SK-N-SH (cell line): ENCODE measurements at regions not wholly inside any gene's neighbourhood (a gene's known extent, or its start where the extent isn't known, plus 50 kb on each side); places are given as distances from the start of the nearest gene placed in this dataset.

Experiments used
- CTCF ChIA-PET: fragments of 300-600, 350-600 bp; formaldehyde crosslinking; extraction: SDS; loops from one replicate; lab custom pipeline; 2021; lab: Yijun Ruan, JAX
- POLR2A ChIA-PET: fragments of 350-600 bp; sonication (Branson Sonifier 250); formaldehyde crosslinking; extraction: SDS; loops from one replicate; lab custom pipeline; 2020; ENCODE audit warnings: antibody characterized with exemption, inconsistent platforms; lab: Yijun Ruan, JAX
- DNase-seq: peaks from one replicate; pipeline ENCODE4 v3.0.0; 2012
- H2AFZ ChIP-seq: fragments of 200-600 bp; sonication (generic); 2 replicates; pipeline ENCODE4 v1.8.1; 2016; ENCODE audit warnings: antibody characterized with exemption, mild to moderate bottlenecking, low read depth
- H3F3A ChIP-seq: fragments of 200-600 bp; sonication (generic); replicated peaks from 2 replicates; pipeline ENCODE3; 2016; ENCODE audit warnings: antibody characterized with exemption, mild to moderate bottlenecking; ENCODE audit not compliant: insufficient read depth
- H3K27ac ChIP-seq, 2 experiments: fragments of 200-500 bp in 1 of 2; fragments of 200-600 bp in 1 of 2; sonication (Bioruptor generic) in 1 of 2; sonication (generic), shearing (Covaris generic) in 1 of 2; 2 replicates each; pipeline versions ENCODE4 v1.5.1 to v1.6.1; 2014 to 2016; ENCODE audit warnings: low read depth in 2 of 2, inconsistent platforms in 1 of 2, low read length in 1 of 2, mild to moderate bottlenecking in 1 of 2, mixed read lengths in 1 of 2
- H3K27me3 ChIP-seq: fragments of 200-600 bp; sonication (generic), shearing (Covaris generic); 2 replicates; pipeline ENCODE4 v1.6.1; 2016; ENCODE audit warnings: mixed run types; ENCODE audit not compliant: insufficient read depth
- H3K36me3 ChIP-seq, 2 experiments: fragments of 200-500 bp in 1 of 2; fragments of 200-600 bp in 1 of 2; sonication (Bioruptor generic) in 1 of 2; sonication (generic) in 1 of 2; replicated peaks in 1 of 2; 2 replicates each; pipeline versions ENCODE3 to v1.5.1; 2014 to 2016; ENCODE audit warnings: low read length in 1 of 2, mild to moderate bottlenecking in 1 of 2; ENCODE audit not compliant: insufficient read depth in 2 of 2, control insufficient read depth in 1 of 2
- H3K4me1 ChIP-seq, 2 experiments: fragments of 200-500 bp in 1 of 2; fragments of 200-600 bp in 1 of 2; sonication (Bioruptor generic) in 1 of 2; sonication (generic), shearing (Covaris generic) in 1 of 2; 2 replicates each; pipeline versions ENCODE4 v1.5.1 to v1.6.1; 2014 to 2016; ENCODE audit warnings: low read depth in 1 of 2, low read length in 1 of 2, mixed run types in 1 of 2; ENCODE audit not compliant: insufficient read depth in 2 of 2, control insufficient read depth in 1 of 2
- H3K4me2 ChIP-seq: fragments of 200-600 bp; sonication (generic), shearing (Covaris generic); 2 replicates; pipeline ENCODE4 v1.6.1; 2017; ENCODE audit warnings: mixed run types
- H3K4me3 ChIP-seq, 2 experiments: fragments of 200-500 bp in 1 of 2; fragments of 200-600 bp in 1 of 2; sonication (Bioruptor generic) in 1 of 2; sonication (generic), shearing (Covaris generic) in 1 of 2; 2 replicates each; pipeline versions ENCODE4 v1.5.1 to v1.8.1; 2014 to 2016; ENCODE audit warnings: low read depth in 2 of 2, inconsistent platforms in 1 of 2, low read length in 1 of 2, mild to moderate bottlenecking in 1 of 2, mixed read lengths in 1 of 2, moderate library complexity in 1 of 2
- H3K79me2 ChIP-seq: fragments of 200-600 bp; sonication (generic); 2 replicates; pipeline ENCODE4 v1.8.1; 2017; ENCODE audit warnings: mild to moderate bottlenecking; ENCODE audit not compliant: insufficient read depth
- H3K9ac ChIP-seq: fragments of 200-600 bp; sonication (generic); 2 replicates; pipeline ENCODE4 v1.6.1; 2017; ENCODE audit warnings: mixed run types
- H3K9me2 ChIP-seq: fragments of 200-600 bp; sonication (generic); 2 replicates; pipeline ENCODE4 v1.6.1; 2017; ENCODE audit warnings: mixed run types
- H3K9me3 ChIP-seq: fragments of 200-600 bp; sonication (generic); 2 replicates; pipeline ENCODE4 v1.6.1; 2017; ENCODE audit warnings: mixed run types, mild to moderate bottlenecking, moderate library complexity
- H4K20me1 ChIP-seq: fragments of 200-600 bp; sonication (generic); 2 replicates; pipeline ENCODE4 v1.6.1; 2017; ENCODE audit warnings: mild to moderate bottlenecking, mixed run types; ENCODE audit not compliant: insufficient read depth
- ELF1 ChIP-seq: IDR thresholded peaks from 2 replicates; pipeline ENCODE4 v1.4.0; 2012
- EP300 ChIP-seq, 2 experiments: IDR thresholded peaks; 2 replicates each; pipeline versions ENCODE4 v1.4.0 to v1.6.1; 2012; ENCODE audit warnings: borderline replicate concordance in 1 of 2, low read depth in 1 of 2, low read length in 1 of 2
- EZH2phosphoT487 ChIP-seq: fragments of 200-600 bp; sonication (generic); IDR thresholded peaks from 2 replicates; pipeline ENCODE4 v1.6.1; 2017; ENCODE audit warnings: low read depth, mixed run types, mild to moderate bottlenecking, antibody characterized with exemption, moderate library complexity, borderline replicate concordance
- FOXJ3 ChIP-seq: sonication (generic); formaldehyde crosslinking; IDR thresholded peaks from 2 replicates; pipeline ENCODE4 v1.5.1; 2020; ENCODE audit warnings: mild to moderate bottlenecking, missing genetic modification reagents
- FOXM1 ChIP-seq: IDR thresholded peaks from 2 replicates; pipeline ENCODE4 v1.4.0; 2012; ENCODE audit warnings: low read depth, mild to moderate bottlenecking
- MAX ChIP-seq: IDR thresholded peaks from 2 replicates; pipeline ENCODE4 v1.4.0; 2012; ENCODE audit warnings: low read depth
- MEF2A ChIP-seq: IDR thresholded peaks from 2 replicates; pipeline ENCODE4 v1.4.0; 2012; ENCODE audit warnings: low read depth, borderline replicate concordance
- MXI1 ChIP-seq: IDR thresholded peaks from 2 replicates; pipeline ENCODE4 v1.6.1; 2012; ENCODE audit warnings: mild to moderate bottlenecking, low read depth, low read length, improper control_type of control experiment
- NFIC ChIP-seq: IDR thresholded peaks from 2 replicates; pipeline ENCODE4 v1.4.0; 2012; ENCODE audit warnings: borderline replicate concordance
- PBX3 ChIP-seq: IDR thresholded peaks from 2 replicates; pipeline ENCODE4; 2012
- POLR2AphosphoS5 ChIP-seq: IDR thresholded peaks from 2 replicates; pipeline ENCODE4 v1.6.1; 2012; ENCODE audit warnings: low read depth, low read length
- RCOR1 ChIP-seq: fragments of 150-350 bp; IDR thresholded peaks from 2 replicates; pipeline ENCODE4 v1.6.1; 2017; ENCODE audit warnings: antibody characterized with exemption, low read length
- SMC3 ChIP-seq: IDR thresholded peaks from 2 replicates; pipeline ENCODE4 v1.6.1; 2012; ENCODE audit warnings: low read depth, low read length, improper control_type of control experiment
- TAF1 ChIP-seq: IDR thresholded peaks from 2 replicates; pipeline ENCODE4 v1.6.1; 2012; ENCODE audit warnings: low read depth, mild to moderate bottlenecking, low read length, moderate library complexity, borderline replicate concordance
- TEAD4 ChIP-seq: IDR thresholded peaks from 2 replicates; pipeline ENCODE4 v1.4.0; 2012; ENCODE audit warnings: mild to moderate bottlenecking, borderline replicate concordance; ENCODE audit not compliant: insufficient read depth
- USF1 ChIP-seq: IDR thresholded peaks from 2 replicates; pipeline ENCODE4 v1.4.0; 2012; ENCODE audit warnings: low read depth, borderline replicate concordance
- ZBTB33 ChIP-seq: IDR thresholded peaks from 2 replicates; pipeline ENCODE4 v1.4.0; 2012; ENCODE audit warnings: low read depth, borderline replicate concordance
- WGBS: methylation state at CpG from one replicate; pipeline ENCODE4 v1.1.6; 2017; ENCODE audit warnings: low lambda C conversion rate; 5-methylcytosine and 5-hydroxymethylcytosine counted together

- TF ChIP-seq RCOR1 (no peak), MXI1 (no peak)
- Histone ChIP-seq H3K9me3 (no peaks in the 10 kb centered on the region), H3K27me3 (no peaks in the 10 kb centered on the region), H3K9me2 (no peaks in the 10 kb centered on the region), H3K36me3 (no peaks in the 10 kb centered on the region), H3K9ac (no peak overlapping the region), H3K4me3 (no peak overlapping the region), H4K20me1 (no peaks in the 10 kb centered on the region), H3F3A (no peaks in the 10 kb centered on the region), H3K27ac (peak overlapping the region in 1 of 2 experiments; percentile 22; a peak in 1 of 4 replicates), H2AFZ (no peak overlapping the region), H3K4me2 (no peak overlapping the region), H3K79me2 (no peaks in the 10 kb centered on the region), H3K4me1 (no peaks in the 10 kb centered on the region; a peak in 1 of 4 replicates)
- WGBS: 94% methylated on average over 4 of the region's 4 CpGs
- no peak for DNase-seq
- ChIA-PET POLR2A (no interaction called here), CTCF (interaction anchor here (1.3 kb wide), 2 partner anchors 9 to 16 kb away, joined by 4 read pairs; no protein-coding TSS in a partner anchor)
Measured at GRCh38 chr12:25723921-25724491, 170.9 kb upstream of the LMNTD1 start.

GRCh38 chr12:25725470-25725869, 172.4 kb upstream of the LMNTD1 start:
- H3K9ac ChIP-seq: no peak overlapping the region
- no peaks in the 10 kb centered on the region for H3K36me3 ChIP-seq
- no peak overlapping the region for H3K27ac ChIP-seq
- H3K79me2 ChIP-seq: no peaks in the 10 kb centered on the region
- no peak overlapping the region for H2AFZ ChIP-seq
- no peaks in the 10 kb centered on the region for H4K20me1 ChIP-seq
- CTCF ChIA-PET: no interaction called here
- TF ChIP-seq MAX (no peak), SMC3 (no peak)
- TF ChIP-seq, all 33 proteins: peak for 0
- Histone ChIP-seq H3F3A (no peaks in the 10 kb centered on the region), H3K9me2 (no peaks in the 10 kb centered on the region), H3K4me2 (no peak overlapping the region), H3K4me1 (no peaks in the 10 kb centered on the region; a peak in 1 of 4 replicates), H3K9me3 (no peaks in the 10 kb centered on the region), H3K27me3 (no peaks in the 10 kb centered on the region), H3K4me3 (no peak overlapping the region)
- POLR2A ChIA-PET: no interaction called here
- 89% methylated on average over 3 of the region's 3 CpGs for WGBS
- DNase-seq: no peak

- Histone ChIP-seq H3K9ac (no peak overlapping the region), H3K9me2 (no peaks in the 10 kb centered on the region), H3K4me1 (no peaks in the 10 kb centered on the region; a peak in 1 of 4 replicates), H3F3A (no peaks in the 10 kb centered on the region), H3K4me2 (no peak overlapping the region), H3K4me3 (no peak overlapping the region), H3K79me2 (no peaks in the 10 kb centered on the region), H3K9me3 (no peaks in the 10 kb centered on the region), H2AFZ (no peak overlapping the region), H3K27me3 (no peaks in the 10 kb centered on the region), H4K20me1 (no peaks in the 10 kb centered on the region), H3K27ac (no peak overlapping the region), H3K36me3 (no peaks in the 10 kb centered on the region)
- DNase-seq: no peak
- ChIA-PET CTCF (interaction anchor here (1.3 kb wide), 1 partner anchor 17 kb away, joined by 3 read pairs; no protein-coding TSS in a partner anchor), POLR2A (no interaction called here)
- WGBS: 87% methylated on average over 1 of the region's 1 CpG
- TF ChIP-seq POLR2AphosphoS5 (no peak), RCOR1 (no peak), FOXM1 (no peak), ELF1 (no peak), FOXJ3 (CRISPR knock-in tag) (no peak), EP300 (IDR thresholded peaks at IDR 0.05; ENCODE audit: borderline replicate concordance in 1 of 2, low read depth in 1 of 2, low read length in 1 of 2) (no peak), NFIC (no peak), MAX (no peak), PBX3 (no peak), TAF1 (no peak), EZH2phosphoT487 (no peak), ZBTB33 (no peak), MEF2A (no peak), TEAD4 (no peak), USF1 (no peak), MXI1 (no peak)
Measured at GRCh38 chr12:25725931-25726330, 172.8 kb upstream of the LMNTD1 start.
